Esophagus squamous epithelium (tissue), 5 donors: ENCODE measurements at regions not wholly inside any gene's neighbourhood (a gene's known extent, or its start where the extent isn't known, plus 50 kb on each side); places are given as distances from the start of the nearest gene placed in this dataset.

Source experiments
- DNase-seq: peaks from one replicate; lab custom pipeline; 2025; lab: John Stamatoyannopoulos, UW
- H3K27ac ChIP-seq, 4 donors: fragments of 200-600 bp; sonication (generic); one replicate each; pipeline ENCODE4 v1.5.1; 2016 to 2019; ENCODE audit warnings: mild to moderate bottlenecking in 1 of 4
- H3K27me3 ChIP-seq, 4 donors: fragments of 200-600 bp; sonication (generic); 1 replicate in 3 of 4; 2 replicates in 1 of 4; pipeline versions ENCODE4 v1.5.1 to v1.6.0; 2017 to 2021; ENCODE audit warnings: antibody characterized with exemption in 1 of 4
- H3K36me3 ChIP-seq, 3 donors: fragments of 200-600 bp; sonication (generic); one replicate each; pipeline ENCODE4 v1.5.1; 2016 to 2019
- H3K4me1 ChIP-seq, 3 donors: fragments of 200-600 bp; sonication (generic); one replicate each; pipeline ENCODE4 v1.5.1; 2017 to 2019
- H3K4me3 ChIP-seq, 4 donors: fragments of 200-600 bp; sonication (generic); 1 replicate in 3 of 4; 2 replicates in 1 of 4; pipeline ENCODE4 v1.5.1; 2016 to 2019; ENCODE audit warnings: mild to moderate bottlenecking in 2 of 4, moderate library complexity in 1 of 4
- H3K9me3 ChIP-seq, 3 donors: fragments of 200-600 bp; sonication (generic); one replicate each; pipeline ENCODE4 v1.5.1; 2016 to 2019
- POLR2A ChIP-seq, 4 donors: fragments of 450-650 bp; IDR thresholded peaks; one replicate each; pipeline ENCODE4 v1.6.1; 2017; ENCODE audit warnings: antibody characterized with exemption in 4 of 4, mild to moderate bottlenecking in 4 of 4, moderate library complexity in 3 of 4
- WGBS, 2 donors: methylation state at CpG; one replicate each; pipeline ENCODE4 v1.1.5; 2018; 5-methylcytosine and 5-hydroxymethylcytosine counted together
- intact Hi-C: fragments of 100-400 bp; cut with DNase I; formaldehyde crosslinking; loops from one replicate; pipeline ENCODE4 v1.15.0; 2022
- TF ChIP-seq, protein P1 (sequence below), 6 experiments: fragments of 450-650 bp in 4 of 6; fragments of 200-600 bp in 2 of 6; sonication (generic) in 2 of 6; IDR thresholded peaks; one replicate each; pipeline ENCODE4 v1.5.1; 2016 to 2019; ENCODE audit warnings: antibody characterized with exemption in 6 of 6, mild to moderate bottlenecking in 4 of 6, moderate library complexity in 4 of 6
- donor health status: DM: yes; HTN: yes; CAD: no.

- Histone ChIP-seq H3K27me3 (no peaks in the 10 kb centered on the region), H3K4me1 (no peaks in the 10 kb centered on the region), H3K36me3 (no peaks in the 10 kb centered on the region), H3K27ac (no peak overlapping the region), H3K4me3 (no peak overlapping the region), H3K9me3 (no peaks in the 10 kb centered on the region)
- no peak for DNase-seq
- WGBS, 2 donors: 77 to 81% methylated on average over 4 of the region's 4 CpGs
- TF ChIP-seq, protein P1, sequence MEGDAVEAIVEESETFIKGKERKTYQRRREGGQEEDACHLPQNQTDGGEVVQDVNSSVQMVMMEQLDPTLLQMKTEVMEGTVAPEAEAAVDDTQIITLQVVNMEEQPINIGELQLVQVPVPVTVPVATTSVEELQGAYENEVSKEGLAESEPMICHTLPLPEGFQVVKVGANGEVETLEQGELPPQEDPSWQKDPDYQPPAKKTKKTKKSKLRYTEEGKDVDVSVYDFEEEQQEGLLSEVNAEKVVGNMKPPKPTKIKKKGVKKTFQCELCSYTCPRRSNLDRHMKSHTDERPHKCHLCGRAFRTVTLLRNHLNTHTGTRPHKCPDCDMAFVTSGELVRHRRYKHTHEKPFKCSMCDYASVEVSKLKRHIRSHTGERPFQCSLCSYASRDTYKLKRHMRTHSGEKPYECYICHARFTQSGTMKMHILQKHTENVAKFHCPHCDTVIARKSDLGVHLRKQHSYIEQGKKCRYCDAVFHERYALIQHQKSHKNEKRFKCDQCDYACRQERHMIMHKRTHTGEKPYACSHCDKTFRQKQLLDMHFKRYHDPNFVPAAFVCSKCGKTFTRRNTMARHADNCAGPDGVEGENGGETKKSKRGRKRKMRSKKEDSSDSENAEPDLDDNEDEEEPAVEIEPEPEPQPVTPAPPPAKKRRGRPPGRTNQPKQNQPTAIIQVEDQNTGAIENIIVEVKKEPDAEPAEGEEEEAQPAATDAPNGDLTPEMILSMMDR (IDR thresholded peaks at IDR 0.05): no peak
- no peak for TF ChIP-seq POLR2A (IDR thresholded peaks at IDR 0.05)
- intact Hi-C loops: no loop called here
Measured at GRCh38 chr13:78309497-78310180, 293.7 kb downstream of the POU4F1 start.

GRCh38 chr13:78306519-78307206 lies 296.7 kb downstream of the POU4F1 start:
- Histone ChIP-seq H3K27me3 (no peaks in the 10 kb centered on the region), H3K9me3 (no peaks in the 10 kb centered on the region), H3K27ac (no peak overlapping the region), H3K36me3 (no peaks in the 10 kb centered on the region), H3K4me3 (no peak overlapping the region), H3K4me1 (no peaks in the 10 kb centered on the region)
- TF ChIP-seq, protein P1 (IDR thresholded peaks at IDR 0.05): no peak
- TF ChIP-seq POLR2A (IDR thresholded peaks at IDR 0.05): no peak
- WGBS, 2 donors: 50 to 70% methylated on average over 3 of the region's 3 CpGs
- no peak for DNase-seq
- intact Hi-C loops: no loop called here

DNA sequence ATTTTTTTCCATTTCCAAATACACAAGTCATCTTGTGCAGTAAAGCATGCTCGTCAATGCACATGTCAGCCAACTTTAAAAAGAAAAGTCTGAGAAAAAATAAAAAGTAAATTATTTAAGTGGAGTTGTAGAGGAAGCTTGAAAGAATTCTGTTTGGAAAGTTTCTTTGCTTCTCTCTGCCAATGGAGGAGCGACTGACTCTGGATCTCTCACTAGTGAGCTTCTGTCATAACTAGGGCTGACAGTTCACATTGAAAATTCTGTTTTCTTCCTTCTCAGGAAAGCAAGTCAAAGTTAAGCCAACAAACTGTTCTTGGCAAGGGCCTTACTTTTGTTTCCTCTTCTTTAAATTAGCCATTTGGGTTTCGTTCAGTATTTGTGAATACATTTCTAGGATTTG lies 298.2 kb downstream of the POU4F1 start:
- no peak overlapping the region for H3K4me3 ChIP-seq
- DNase-seq: no peak
- TF ChIP-seq, protein P1 (IDR thresholded peaks at IDR 0.05): no peak
- TF ChIP-seq POLR2A (IDR thresholded peaks at IDR 0.05): no peak
- intact Hi-C loops: no loop called here
- H3K36me3 ChIP-seq: no peaks in the 10 kb centered on the region
- WGBS, 2 donors: 49 to 66% methylated on average over 3 of the region's 3 CpGs
- H3K4me1 ChIP-seq: no peaks in the 10 kb centered on the region
- H3K27ac ChIP-seq: no peak overlapping the region
- H3K27me3 ChIP-seq: no peaks in the 10 kb centered on the region
- H3K9me3 ChIP-seq: no peaks in the 10 kb centered on the region

GRCh38 chr13:78299832-78300623 lies 303.3 kb downstream of the POU4F1 start:
- no peaks in the 10 kb centered on the region for H3K4me1 ChIP-seq
- no peaks in the 10 kb centered on the region for H3K9me3 ChIP-seq
- H3K36me3 ChIP-seq: no peaks in the 10 kb centered on the region
- DNase-seq: no peak
- no peak for TF ChIP-seq POLR2A (IDR thresholded peaks at IDR 0.05)
- TF ChIP-seq, protein P1 (IDR thresholded peaks at IDR 0.05): no peak
- H3K27ac ChIP-seq: no peak overlapping the region
- H3K27me3 ChIP-seq: no peaks in the 10 kb centered on the region
- H3K4me3 ChIP-seq: no peak overlapping the region
- intact Hi-C loops: no loop called here

GRCh38 chr13:78298657-78299056 lies 304.7 kb downstream of the POU4F1 start:
- no peaks in the 10 kb centered on the region for H3K36me3 ChIP-seq
- TF ChIP-seq POLR2A (IDR thresholded peaks at IDR 0.05): no peak
- TF ChIP-seq, protein P1 (IDR thresholded peaks at IDR 0.05): no peak
- WGBS, 2 donors: 23 to 30% methylated on average over 1 of the region's 1 CpG
- H3K27me3 ChIP-seq: no peaks in the 10 kb centered on the region
- DNase-seq: no peak
- H3K9me3 ChIP-seq: no peaks in the 10 kb centered on the region
- intact Hi-C loops: no loop called here
- no peak overlapping the region for H3K27ac ChIP-seq
- H3K4me1 ChIP-seq: no peaks in the 10 kb centered on the region
- no peak overlapping the region for H3K4me3 ChIP-seq
